ENCODE measurements at regions not wholly inside any gene's neighbourhood (a gene's known extent, or its start where the extent isn't known, plus 50 kb on each side); places are given as distances from the start of the nearest gene placed in this dataset.

DNA sequence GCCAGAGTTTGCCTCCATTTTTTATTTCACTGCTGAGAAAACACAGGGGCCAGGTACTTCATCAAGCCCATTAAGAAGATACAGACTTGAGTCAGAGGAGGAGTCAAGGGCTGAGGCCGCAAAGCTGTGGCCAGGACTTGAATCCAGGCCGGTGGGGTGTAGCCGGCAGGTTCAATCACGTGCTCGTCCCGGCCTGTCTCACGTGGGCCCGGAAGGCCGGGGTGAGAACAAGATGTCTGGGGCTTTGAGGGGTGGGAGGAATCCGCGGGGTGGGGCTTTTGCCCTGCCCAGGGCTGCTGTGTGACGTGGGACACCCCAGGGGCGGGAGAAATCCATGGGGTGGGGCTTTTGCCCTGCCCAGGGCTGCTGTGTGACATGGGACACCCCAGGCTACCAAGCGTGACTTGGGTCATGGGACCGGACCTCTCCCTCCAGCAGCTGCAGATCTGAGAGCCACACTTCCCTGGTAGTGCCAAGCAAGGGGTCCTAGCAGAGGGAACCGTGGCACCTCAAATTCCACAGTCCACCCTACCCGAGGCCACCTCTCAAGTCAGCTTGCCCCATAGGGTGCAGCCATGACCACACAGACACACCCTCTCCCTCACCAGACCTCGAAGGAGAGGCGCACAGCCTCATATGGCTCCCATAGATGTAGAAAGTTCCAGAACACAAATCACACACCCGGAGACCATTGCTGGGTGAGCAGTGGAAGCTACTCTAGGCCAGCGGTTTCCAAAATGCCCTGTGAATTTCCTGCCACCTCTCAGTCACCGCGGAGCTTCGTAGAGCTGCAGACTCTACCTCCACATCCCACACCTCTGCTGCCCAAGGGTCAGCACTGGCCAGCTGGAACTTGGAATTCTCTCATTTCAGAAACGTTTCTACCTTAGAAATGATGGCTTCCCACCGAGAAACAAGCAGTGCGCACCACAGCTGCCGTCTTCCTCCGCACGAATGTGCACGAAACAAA is 156.1 kb downstream of the DLL1 start:
- no peak for DNase-seq (ENCODE audit: low spot score)

DNA sequence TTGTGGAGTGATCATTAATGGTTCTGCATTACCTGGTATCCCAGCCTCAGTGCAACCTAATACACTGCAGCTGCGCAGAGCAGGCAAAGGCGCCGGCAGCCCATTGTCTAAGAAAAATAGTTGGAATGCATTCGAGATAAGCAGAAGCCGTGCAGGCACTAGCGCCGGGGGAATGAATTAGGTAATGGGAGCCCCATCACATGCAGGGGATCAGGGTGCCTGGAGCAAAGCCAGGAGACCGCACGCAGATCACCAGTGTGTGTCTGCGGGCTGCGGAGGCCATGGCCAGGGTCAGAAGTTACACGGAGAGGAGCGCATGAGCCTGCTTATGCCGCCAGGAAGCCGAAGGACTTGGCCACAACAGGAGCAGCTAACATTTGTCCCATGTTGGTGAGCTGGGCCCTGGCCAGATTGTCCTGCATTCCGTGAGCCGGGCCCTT is 156.8 kb downstream of the DLL1 start:
- no peak for DNase-seq (ENCODE audit: low spot score)

DNA sequence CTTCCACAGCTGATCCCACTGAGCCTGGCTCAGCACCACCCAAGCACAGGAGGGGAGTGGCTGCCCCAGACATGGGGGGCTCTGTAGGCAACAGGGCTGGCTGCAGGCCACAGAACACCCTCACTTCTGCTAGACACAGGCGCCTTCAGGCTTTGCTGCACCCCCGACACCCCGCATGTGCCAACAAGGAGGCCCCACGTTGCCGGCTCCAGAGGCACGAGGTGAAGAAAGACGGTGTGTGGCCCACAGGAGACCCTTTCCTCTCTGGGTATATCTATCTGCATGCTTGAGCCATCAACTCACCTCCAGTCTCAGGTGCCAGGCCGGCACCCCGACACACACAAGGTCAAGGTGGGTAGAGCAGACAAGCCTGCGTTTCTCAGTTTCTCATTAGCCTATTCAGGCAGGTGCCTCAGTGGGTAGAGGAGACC is 158.3 kb downstream of the DLL1 start:
- DNase-seq (ENCODE audit: low spot score) = no peak

DNA sequence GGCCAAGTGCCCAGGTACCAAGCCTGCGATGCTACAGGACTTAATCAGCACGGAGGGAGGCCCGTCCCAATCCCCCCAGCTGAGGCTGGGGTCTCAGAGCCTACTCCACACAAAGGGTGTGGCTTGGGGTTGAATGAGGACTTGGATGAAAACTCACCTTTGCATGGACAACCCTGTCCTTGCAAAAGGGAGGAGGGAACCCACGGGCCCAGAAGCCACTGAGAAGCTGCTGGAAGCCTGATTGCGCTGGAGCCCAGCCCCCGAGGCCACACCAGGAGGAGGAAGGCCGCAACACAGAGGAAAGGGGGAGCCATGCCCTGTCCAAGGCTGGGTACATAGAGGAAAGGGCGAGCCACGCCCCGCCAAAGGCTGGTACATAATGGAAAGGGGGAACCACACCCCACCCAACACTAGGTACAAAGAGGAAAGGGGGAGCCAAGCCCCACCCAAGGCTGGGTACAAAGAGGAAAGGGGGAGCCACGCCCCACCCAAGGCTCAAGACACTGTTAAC is 158.8 kb downstream of the DLL1 start:
- DNase-seq (ENCODE audit: low spot score) = no peak

DNA sequence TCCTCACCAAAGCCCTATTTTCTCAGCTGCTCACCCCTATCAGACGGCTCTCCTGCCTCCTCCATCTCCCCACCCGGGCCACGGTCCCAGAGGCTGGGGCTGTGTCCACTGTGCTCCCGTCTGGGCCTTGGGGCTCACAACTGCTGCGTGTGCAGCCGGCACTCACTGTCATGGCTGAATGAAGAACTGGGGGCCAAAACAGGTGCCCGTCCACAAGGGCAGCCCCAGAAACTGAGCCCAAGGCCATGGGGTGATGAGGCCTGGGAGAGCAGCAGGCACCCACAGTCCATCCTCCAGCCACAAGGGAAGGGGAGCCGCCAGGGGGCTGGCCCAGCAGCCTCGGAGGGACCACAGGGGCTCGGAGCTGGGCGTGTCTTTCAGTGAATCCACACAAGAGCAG is 159.5 kb downstream of the DLL1 start:
- no peak for DNase-seq (ENCODE audit: low spot score)

DNA sequence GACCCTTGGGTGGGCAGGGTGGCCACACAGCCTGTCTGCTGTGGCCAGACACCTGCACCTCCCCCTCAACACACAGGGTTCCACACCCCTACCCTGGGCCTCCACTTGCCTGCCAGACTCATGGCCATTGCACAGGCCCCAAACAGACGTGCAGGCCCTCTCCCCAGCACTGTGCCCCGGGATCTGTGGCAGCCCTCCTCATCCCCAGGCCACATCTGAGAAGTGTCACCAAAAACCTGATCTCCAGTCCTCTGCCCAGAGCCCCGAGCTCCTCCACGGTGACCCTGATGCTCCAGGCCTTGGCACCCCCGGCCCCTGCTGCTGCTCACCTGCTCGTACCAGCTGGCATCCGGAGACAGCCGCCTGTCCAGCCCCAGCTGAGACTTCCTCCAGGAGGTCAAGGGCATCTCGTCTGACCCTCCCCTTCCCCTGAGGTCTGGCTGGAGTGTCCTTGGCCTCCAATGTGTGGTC is 160.1 kb downstream of the DLL1 start:
- no peak for DNase-seq (ENCODE audit: low spot score)

DNA sequence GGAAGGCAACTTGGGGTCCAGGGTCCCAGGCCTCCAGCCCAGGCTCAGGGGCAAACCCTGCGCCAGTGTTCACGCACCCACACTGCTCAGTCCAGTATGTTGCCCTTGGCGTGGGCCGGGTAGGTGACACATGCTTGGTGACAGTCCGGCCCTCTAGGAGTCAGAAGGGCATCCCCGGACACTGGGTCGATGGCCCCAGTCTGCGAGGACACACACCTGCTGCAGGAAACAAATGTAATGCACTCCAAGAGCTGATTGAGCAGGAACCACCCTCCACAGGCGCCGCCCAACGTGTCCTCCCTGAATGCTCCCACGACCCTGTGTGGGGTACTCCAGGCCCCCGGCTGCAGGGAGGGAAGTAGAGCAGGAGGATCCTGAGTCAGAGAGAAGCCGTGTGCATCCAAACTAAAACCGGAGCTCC is 160.7 kb downstream of the DLL1 start:
- DNase-seq (ENCODE audit: low spot score) = no peak

DNA sequence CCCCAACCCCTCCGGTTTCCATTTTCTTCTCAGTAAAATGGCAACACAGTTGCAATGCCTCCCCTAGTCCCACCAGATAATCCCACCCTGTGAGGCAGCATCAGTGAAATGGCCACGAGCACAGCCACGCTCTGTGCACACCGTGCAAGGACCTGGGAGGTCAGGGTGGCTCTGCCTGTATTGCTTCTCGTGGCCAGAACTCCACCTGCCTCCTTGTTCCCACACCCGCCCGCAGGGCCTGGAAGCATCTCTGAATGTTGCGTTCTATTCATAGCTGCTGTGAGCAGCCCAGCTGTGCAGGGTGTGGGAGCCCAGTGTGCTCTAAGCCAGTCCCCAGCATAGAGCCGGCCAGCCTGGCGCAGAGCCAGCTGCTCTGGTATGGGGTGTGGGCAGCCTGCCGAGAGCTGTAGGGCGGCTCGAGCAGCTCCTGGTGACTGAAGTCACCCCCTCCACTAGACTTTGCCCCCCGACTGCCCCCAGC is 161.1 kb downstream of the DLL1 start:
- DNase-seq (ENCODE audit: low spot score) = no peak

DNA sequence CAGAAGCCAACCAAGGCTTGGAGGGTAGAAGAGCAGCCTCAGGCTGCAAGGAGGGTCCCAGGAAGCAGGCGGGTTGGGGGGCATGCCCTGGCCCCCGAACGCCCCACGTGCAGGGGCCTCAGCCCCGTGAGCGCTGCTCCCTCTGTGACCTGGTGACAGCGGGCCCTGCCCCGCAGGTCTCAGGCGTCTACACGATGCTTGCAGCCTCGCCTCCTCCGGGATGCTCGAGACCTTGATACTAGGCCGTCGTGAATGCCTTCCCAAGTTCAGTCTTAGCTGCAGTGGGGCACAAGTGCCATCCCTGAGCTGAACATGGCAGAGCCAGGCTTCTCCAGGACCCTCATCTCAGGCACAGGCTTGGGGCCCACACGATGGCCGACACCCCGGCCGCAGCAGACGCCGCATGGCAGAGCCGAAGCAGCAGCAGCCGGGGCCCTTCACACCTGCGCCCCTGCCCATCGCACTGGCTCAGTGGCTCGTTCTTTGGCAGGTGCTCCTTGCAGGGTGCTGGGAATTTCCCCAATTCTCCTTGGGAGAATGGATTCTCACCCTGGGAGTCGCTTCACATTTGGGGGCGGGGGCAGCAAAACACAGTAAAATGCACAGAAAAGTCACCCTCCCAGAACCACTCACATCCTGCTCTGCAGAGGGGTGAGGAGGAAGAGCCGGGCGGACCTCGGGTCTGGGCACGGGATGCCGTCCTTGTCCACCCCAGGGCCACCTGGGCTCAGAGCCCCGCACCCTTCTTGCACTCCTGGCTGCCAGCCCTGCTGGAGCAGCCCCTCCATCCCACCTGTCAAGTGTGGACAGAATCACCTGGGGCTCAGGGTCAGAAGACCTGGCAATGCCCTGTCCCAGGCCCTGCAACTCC is 161.8 kb downstream of the DLL1 start:
- no peak for DNase-seq (ENCODE audit: low spot score)

DNA sequence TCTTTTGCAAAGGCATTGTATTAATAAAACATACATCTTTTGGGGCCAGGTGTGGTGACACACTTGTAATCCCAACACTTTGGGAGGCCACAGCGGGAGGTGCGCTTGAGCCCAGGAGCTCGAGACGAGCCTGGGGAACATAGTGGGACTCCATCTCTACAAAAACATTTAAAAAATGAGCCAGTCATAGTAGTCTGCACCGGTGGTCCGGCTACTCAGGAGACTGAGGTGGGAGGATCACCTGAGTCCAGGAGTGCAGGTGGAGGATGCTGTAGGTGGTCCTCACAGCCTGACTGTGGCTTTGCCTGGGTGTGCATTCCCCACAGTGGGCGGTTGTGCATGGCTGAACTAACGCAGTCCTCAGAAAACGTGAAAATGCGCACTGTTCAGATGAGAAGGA is 162.5 kb downstream of the DLL1 start:
- no peak for DNase-seq (ENCODE audit: low spot score)

DNA sequence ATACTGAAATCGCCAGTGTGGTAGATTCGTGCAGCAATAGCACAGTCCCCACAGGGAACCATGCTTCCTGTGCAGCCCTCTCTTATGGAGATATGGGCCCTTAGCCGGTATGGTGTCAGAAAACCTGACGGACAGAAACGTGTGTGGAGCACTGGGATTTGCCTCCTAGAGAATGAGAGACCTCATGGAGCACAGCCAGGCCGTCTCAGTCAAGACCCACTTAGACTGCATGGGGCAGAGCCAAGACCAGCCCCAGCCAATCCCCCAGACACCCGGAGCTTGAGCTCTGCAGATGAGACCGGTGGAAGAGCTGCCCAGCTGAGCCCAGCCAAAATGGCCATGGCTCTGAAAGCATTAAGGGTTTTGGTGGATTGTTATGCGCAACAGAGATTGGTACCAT is 163.7 kb downstream of the DLL1 start:
- DNase-seq (ENCODE audit: low spot score) = no peak

DNA sequence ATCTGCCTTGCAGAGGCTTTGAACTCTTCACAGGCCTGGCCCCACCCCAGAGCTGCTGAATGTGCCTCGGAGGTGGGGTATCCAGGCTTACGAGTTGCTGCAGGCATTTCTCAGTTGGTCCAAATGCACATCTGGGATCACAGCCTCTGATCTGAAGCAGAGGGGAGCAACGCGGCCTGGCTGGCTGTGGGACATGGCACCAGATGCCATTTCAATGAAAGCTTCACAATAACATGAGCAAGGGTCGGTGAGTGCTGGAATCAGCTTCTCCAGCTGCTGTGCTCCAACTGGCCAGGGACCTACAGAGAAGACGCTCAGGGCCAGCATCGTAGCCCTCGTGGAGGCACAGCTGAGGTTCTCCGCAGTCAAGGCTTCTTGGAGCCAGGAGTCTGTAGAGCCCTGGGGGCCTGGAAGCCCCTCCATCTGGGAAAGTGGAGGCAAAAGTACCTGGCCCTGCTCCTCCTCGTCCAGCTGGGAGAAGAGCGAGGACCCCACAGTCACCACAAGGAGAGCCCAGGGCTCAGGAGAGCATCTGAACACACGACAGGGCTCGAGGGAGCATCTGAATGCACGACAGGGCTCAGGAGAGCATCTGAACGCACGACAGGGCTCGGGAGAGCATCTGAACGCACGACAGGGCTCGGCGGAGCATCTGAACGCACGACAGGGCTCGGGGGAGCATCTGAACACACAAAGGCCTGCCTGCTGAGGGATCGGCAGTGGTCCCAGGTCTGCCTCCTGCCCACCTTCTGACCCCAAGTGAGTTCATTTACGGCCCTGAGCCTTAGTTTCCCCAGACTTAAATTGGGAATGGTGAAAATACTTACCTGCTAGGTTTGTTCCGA is 165.2 kb downstream of the DLL1 start:
- no peak for DNase-seq (ENCODE audit: low spot score)

DNA sequence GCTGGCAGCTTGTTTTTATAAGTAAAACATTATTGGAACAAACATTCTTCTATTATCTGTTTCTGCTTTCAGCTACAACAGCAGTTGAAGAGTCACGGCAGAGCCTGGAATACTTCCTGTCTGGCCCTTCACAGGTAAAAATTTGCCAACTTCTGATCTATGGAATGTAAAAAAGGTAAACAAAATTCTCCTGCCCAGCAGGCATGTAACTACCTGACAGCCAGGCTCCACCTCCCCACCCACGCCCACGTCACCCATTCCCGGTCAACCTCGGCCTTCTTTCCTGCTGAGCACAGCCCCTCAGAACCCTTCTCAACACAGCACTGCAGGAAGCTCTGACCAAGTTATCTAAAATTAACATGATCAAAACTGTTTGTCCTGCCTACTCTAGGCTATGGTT is 166.0 kb downstream of the DLL1 start:
- DNase-seq (ENCODE audit: low spot score) = no peak

DNA sequence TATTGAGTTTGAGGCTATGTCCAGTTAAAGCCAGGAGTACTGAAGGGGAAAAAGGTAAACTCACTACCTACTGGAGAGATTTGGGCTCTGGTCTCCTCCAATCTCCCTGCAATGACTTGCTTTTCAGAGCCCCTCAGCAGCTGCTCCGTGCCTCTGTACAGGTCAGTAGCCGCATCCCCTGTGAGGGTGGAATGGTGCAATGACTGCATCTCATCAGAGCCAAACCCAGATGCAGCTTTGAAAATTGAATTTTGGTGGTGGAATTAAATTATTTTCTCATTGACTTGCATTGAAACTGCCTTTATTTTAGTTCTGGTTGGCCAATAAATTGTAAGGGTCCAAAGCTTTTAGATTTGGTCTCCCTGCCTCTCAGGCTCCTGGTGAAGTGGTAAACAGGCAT is 166.7 kb downstream of the DLL1 start:
- DNase-seq (ENCODE audit: low spot score) = no peak

DNA sequence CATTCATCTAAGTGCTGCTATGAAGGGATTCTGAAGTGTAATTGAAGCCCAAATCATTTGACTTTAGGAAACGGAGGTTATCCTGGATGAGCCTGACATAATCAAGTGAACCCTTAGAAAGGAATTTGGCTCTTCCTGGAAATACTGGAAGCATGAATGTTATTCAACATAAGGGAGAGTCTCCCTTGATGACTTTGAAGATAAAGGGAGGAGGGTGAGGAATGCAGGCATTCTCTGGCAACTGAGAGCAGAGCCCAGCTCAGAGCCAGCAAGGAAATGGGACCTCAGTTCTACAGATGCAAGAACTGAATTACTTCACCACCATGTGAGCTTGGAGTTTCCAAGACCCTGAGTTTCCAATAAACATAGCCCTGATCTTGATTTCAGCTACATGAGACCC is 168.2 kb downstream of the DLL1 start:
- DNase-seq (ENCODE audit: low spot score) = no peak

DNA sequence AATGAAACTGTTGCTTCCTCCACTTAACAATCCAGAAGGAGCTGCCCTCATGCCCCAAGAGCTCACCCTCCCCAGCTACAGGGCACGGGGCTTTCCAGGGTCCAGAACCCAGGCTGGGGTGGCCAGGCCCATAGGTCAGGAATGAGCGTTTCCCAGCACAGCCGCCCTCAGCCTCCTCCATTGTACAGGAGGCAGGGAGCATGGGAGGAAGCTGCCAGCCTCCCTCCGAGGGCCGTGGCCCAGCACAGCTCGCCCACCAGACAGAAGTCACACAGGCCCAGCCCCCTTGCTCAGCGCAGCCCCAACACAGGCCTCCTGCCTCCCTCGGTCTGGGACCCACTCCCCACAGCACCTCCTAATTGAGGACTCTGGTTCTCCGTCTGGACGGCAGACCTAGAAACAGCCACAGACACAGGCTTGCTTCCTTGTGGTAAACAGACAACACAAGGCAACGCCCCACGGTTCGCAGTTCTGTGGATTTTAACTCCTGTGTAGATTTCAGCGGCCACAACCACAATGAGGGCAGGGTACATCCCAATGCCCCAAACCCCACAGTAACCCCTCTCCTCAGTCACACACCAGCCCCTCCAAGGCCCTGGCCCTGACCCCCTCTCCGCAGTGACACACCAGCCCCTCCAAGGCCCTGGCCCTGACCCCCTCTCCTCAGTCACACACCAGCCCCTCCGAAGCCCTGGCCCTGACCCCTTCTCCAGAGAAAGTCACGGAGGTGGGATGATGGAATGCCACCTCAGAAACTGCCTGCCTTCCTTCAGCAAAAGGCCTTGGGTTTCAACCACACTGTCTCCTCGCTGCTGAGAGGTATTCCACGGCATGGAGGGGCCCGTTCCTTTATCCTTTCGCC is 173.5 kb downstream of the DLL1 start:
- DNase-seq (ENCODE audit: low spot score) = no peak

DNA sequence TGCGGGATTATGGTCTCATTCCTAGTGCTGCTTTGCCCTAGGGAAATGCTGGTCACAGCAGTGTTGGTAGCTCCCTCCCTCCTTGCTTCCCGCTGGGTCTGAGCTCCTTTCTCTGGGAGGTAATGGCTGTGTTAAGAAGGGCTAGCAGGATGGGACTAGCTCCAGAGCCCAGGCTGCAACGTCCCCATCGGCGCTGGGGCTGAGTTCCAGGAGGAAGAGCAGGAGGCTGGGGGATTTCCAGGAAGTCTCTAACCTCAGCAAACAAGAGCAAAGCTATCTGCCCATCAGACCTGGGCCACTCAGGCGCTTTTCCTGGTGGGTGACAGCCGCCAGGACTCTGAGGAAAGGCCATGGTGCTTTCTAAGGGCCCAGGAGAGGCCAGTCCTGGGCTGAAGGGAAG is 174.2 kb downstream of the DLL1 start:
- DNase-seq (ENCODE audit: low spot score) = no peak

DNA sequence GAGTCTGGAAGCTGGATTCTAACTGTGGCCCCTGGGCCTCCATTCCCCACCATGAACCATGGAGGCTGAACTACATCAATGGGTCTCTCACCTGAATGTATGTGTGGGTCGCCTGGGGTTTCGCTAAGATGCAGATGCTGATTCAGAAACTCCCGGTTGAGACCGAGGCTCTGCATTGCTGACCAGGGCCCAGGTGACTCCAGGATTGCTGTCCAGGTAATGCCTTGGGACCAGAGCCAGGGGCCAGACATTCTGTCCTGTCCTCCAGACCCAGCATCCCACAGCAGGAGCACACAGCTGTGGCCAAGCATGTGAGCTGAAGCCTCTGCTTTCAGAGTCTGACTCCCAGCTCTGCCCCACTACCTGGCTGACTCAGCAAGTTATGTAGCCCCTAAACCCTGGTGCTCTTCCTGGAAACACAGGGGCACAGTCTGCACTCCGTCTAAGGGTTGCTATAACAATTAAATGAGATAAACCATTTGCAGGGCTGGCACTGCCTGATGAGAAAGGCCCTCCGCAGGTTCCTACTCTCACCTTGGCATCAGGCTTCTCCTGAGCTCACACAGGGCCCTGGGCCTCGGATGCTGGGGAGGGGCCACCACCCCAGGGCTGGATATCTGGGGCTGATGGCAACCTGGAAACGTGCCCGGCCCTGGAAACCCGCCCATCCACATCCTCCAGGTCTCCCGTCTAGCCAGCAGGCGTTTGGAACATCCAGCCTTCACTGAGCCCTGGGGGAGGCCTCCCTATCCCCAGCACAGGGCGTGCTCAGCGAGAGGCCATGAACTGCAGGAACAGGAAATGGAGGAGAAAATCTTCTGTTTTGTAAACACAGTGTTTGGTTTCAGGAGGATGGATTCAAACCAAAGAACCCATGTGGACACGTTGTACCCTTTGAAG is 175.7 kb downstream of the DLL1 start:
- DNase-seq (ENCODE audit: low spot score) = no peak

DNA sequence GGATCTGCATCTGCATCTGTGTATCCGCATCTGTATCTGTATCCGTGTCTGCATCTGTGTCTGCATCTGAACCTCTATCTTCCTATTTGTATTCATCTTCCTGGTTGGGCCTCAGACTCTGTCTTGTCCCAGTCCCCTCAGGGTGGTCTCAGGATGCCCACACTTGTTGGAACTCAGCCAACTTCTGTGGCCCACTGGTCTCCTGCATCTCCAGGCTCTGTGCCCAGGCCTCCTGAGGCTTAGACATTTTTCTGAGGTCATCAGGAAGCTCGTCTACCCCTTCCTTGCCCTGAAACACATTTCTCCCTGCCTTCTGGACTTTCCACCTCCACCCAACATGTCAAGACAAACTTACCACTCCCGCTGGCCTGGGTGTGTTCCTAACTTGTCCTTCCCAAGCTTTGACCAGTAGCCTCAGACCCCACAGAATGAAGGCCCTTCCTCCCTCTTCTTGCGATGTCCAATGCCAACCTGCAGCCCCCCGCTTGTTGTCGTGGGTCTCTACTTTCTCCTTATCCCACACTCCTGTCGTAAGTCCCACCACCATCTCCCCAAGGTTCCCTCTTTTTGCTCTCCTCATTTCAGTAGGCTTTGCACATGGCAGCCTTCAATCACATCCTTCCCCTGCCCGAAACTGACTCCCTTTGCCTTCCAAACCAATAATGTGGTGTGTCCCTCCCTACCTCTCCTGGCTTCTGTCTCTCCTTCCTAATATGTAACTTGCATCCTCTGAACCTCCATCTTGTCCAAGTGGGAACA is 176.5 kb downstream of the DLL1 start:
- DNase-seq (ENCODE audit: low spot score) = no peak
